GM21367 (cell line): ENCODE measurements at regions not wholly inside any gene's neighbourhood (a gene's known extent, or its start where the extent isn't known, plus 50 kb on each side); places are given as distances from the start of the nearest gene placed in this dataset.

Experiments used
- ATAC-seq: cut with Tn5 transposase; IDR thresholded peaks from one replicate; pipeline ENCODE4 v1.9.1; 2021; ENCODE audit not compliant: unreplicated experiment

GRCh38 chr1:57683037-57683942 lies 259.4 kb upstream of the DAB1 start:
- no peak for ATAC-seq

GRCh38 chr1:57678138-57678537 lies 254.3 kb upstream of the DAB1 start:
- ATAC-seq = no peak

- ATAC-seq = no peak
Observed at GRCh38 chr1:57675776-57676175, 251.9 kb upstream of the DAB1 start.

GRCh38 chr1:57674801-57675200 lies 250.9 kb upstream of the DAB1 start:
- no peak for ATAC-seq

- ATAC-seq = no peak
Observed at GRCh38 chr1:57672346-57673140, 248.7 kb upstream of the DAB1 start.

GRCh38 chr1:57671750-57672149 lies 247.9 kb upstream of the DAB1 start:
- no peak for ATAC-seq

- no peak for ATAC-seq
Observed at GRCh38 chr1:57659804-57660203, 235.9 kb upstream of the DAB1 start.

GRCh38 chr1:57655161-57655560 lies 231.3 kb upstream of the DAB1 start:
- no peak for ATAC-seq

- no peak for ATAC-seq
Observed at GRCh38 chr1:57644667-57645066, 220.8 kb upstream of the DAB1 start.

- ATAC-seq = no peak
Observed at GRCh38 chr1:57638239-57638638, 214.4 kb upstream of the DAB1 start.

GRCh38 chr1:57637155-57637554 lies 213.3 kb upstream of the DAB1 start:
- ATAC-seq = no peak

- ATAC-seq = no peak
Observed at GRCh38 chr1:57633881-57634280, 210.0 kb upstream of the DAB1 start.

GRCh38 chr1:57633056-57633455 lies 209.2 kb upstream of the DAB1 start:
- ATAC-seq = no peak

GRCh38 chr1:57632401-57632800 lies 208.5 kb upstream of the DAB1 start:
- ATAC-seq = no peak

- ATAC-seq = no peak
Observed at GRCh38 chr1:57627612-57628011, 203.8 kb upstream of the DAB1 start.

- ATAC-seq = no peak
Observed at GRCh38 chr1:57623791-57624538, 200.1 kb upstream of the DAB1 start.

- ATAC-seq = no peak
Observed at GRCh38 chr1:57623039-57623790, 199.4 kb upstream of the DAB1 start.

- ATAC-seq = no peak
Observed at GRCh38 chr1:57621776-57622175, 197.9 kb upstream of the DAB1 start.

- ATAC-seq = no peak
Observed at GRCh38 chr1:57620605-57621004, 196.7 kb upstream of the DAB1 start.

GRCh38 chr1:57616921-57617320 lies 193.1 kb upstream of the DAB1 start:
- no peak for ATAC-seq

GRCh38 chr1:57615956-57616355 lies 192.1 kb upstream of the DAB1 start:
- no peak for ATAC-seq
